Large intestine (tissue), 3 donors: ENCODE measurements at regions not wholly inside any gene's neighbourhood (a gene's known extent, or its start where the extent isn't known, plus 50 kb on each side); places are given as distances from the start of the nearest gene placed in this dataset.
"Not testable (repeated sequence)": the region's sequence is repeated elsewhere in the genome, so short reads cannot be mapped to it uniquely, and the experiment has no call there.

ENCODE experiments used
- DNase-seq, 2 donors: peaks; one replicate each; pipeline versions ENCODE4 v3.0.0 to v3.0.0-alpha.2; 2013
- H3K27ac ChIP-seq: one replicate; pipeline ENCODE4 v1.5.1; 2013; ENCODE audit warnings: low read length
- H3K27me3 ChIP-seq: 2 replicates; pipeline ENCODE4 v1.6.1; 2013; ENCODE audit warnings: low read length; ENCODE audit not compliant: control insufficient read depth, insufficient read depth
- H3K36me3 ChIP-seq: 2 replicates; pipeline ENCODE4 v1.6.1; 2013; ENCODE audit warnings: low read length; ENCODE audit not compliant: control insufficient read depth, insufficient read depth
- H3K4me1 ChIP-seq: one replicate; pipeline ENCODE4 v1.6.1; 2013; ENCODE audit warnings: low read length; ENCODE audit not compliant: control insufficient read depth, insufficient read depth
- H3K4me3 ChIP-seq: one replicate; pipeline ENCODE4 v1.5.1; 2013; ENCODE audit warnings: low read length
- H3K9me3 ChIP-seq: one replicate; pipeline ENCODE4 v1.6.1; 2013; ENCODE audit warnings: mild to moderate bottlenecking, low read depth, low read length, moderate library complexity; ENCODE audit not compliant: control insufficient read depth
- WGBS: methylation state at CpG from one replicate; pipeline ENCODE4 v1.1.5; 2013; ENCODE audit warnings: low lambda C conversion rate; ENCODE audit not compliant: insufficient coverage; 5-methylcytosine and 5-hydroxymethylcytosine counted together

- Histone ChIP-seq H3K9me3 (no peaks in the 10 kb centered on the region), H3K4me1 (no peaks in the 10 kb centered on the region), H3K27ac (no peak overlapping the region), H3K4me3 (no peak overlapping the region), H3K36me3 (no peaks in the 10 kb centered on the region), H3K27me3 (no peaks in the 10 kb centered on the region)
- no peak for DNase-seq
- WGBS: 100% methylated on average over 1 of the region's 2 CpGs
Measured at GRCh38 chr10:20659225-20659624, 237.9 kb downstream of the NEBL start.

- Histone ChIP-seq H3K4me1 (no peaks in the 10 kb centered on the region), H3K9me3 (no peaks in the 10 kb centered on the region), H3K36me3 (no peaks in the 10 kb centered on the region), H3K4me3 (no peak overlapping the region), H3K27me3 (no peaks in the 10 kb centered on the region), H3K27ac (no peak overlapping the region)
- WGBS: 94% methylated on average over 2 of the region's 4 CpGs
- DNase-seq: no peak
Measured at GRCh38 chr10:20658158-20658557, 239.0 kb downstream of the NEBL start.

- Histone ChIP-seq H3K27ac (no peak overlapping the region), H3K9me3 (no peaks in the 10 kb centered on the region), H3K36me3 (no peaks in the 10 kb centered on the region), H3K4me1 (no peaks in the 10 kb centered on the region), H3K27me3 (no peaks in the 10 kb centered on the region), H3K4me3 (no peak overlapping the region)
- 100% methylated on average over 1 of the region's 3 CpGs for WGBS
- DNase-seq: no peak
Measured at GRCh38 chr10:20656886-20657285, 240.2 kb downstream of the NEBL start.

GRCh38 chr10:20652424-20652823 is 244.7 kb downstream of the NEBL start:
- H3K4me1 ChIP-seq, H3K36me3 ChIP-seq, H3K27ac ChIP-seq, H3K4me3 ChIP-seq, H3K27me3 ChIP-seq, DNase-seq, H3K9me3 ChIP-seq: not testable (repeated sequence)
- no CpG with 5 or more reads among the region's 5 CpGs for WGBS

- Histone ChIP-seq H3K27me3 (no peaks in the 10 kb centered on the region), H3K27ac (no peak overlapping the region), H3K36me3 (no peaks in the 10 kb centered on the region), H3K9me3 (no peaks in the 10 kb centered on the region), H3K4me1 (no peaks in the 10 kb centered on the region), H3K4me3 (no peak overlapping the region)
- WGBS: 100% methylated on average over 1 of the region's 2 CpGs
- DNase-seq: no peak
Measured at GRCh38 chr10:20648263-20648874, 248.7 kb downstream of the NEBL start.

- Histone ChIP-seq H3K27ac (no peak overlapping the region), H3K4me3 (no peak overlapping the region), H3K9me3 (no peaks in the 10 kb centered on the region), H3K27me3 (no peaks in the 10 kb centered on the region), H3K36me3 (no peaks in the 10 kb centered on the region), H3K4me1 (no peaks in the 10 kb centered on the region)
- no peak for DNase-seq
Measured at GRCh38 chr10:20647756-20648155, 249.4 kb downstream of the NEBL start.

GRCh38 chr10:20644421-20644820 is 252.7 kb downstream of the NEBL start:
- H3K4me1 ChIP-seq: no peaks in the 10 kb centered on the region
- 96% methylated on average over 4 of the region's 8 CpGs for WGBS
- H3K9me3 ChIP-seq: no peaks in the 10 kb centered on the region
- no peak overlapping the region for H3K4me3 ChIP-seq
- DNase-seq: no peak
- H3K36me3 ChIP-seq: no peaks in the 10 kb centered on the region
- no peaks in the 10 kb centered on the region for H3K27me3 ChIP-seq
- no peak overlapping the region for H3K27ac ChIP-seq

- WGBS: no CpG with 5 or more reads among the region's 4 CpGs
- H3K4me1 ChIP-seq: no peaks in the 10 kb centered on the region
Measured at GRCh38 chr10:20641605-20642004, 255.5 kb downstream of the NEBL start.

GRCh38 chr10:20635570-20635969 is 261.5 kb downstream of the NEBL start:
- H3K27me3 ChIP-seq: no peaks in the 10 kb centered on the region
- no peak overlapping the region for H3K4me3 ChIP-seq
- no peak for DNase-seq
- no peak overlapping the region for H3K27ac ChIP-seq
- no peaks in the 10 kb centered on the region for H3K36me3 ChIP-seq
- no peaks in the 10 kb centered on the region for H3K9me3 ChIP-seq
- H3K4me1 ChIP-seq: no peaks in the 10 kb centered on the region

More at GRCh38 chr10:20641605-20642004, 255.5 kb downstream of the NEBL start:
- H3K9me3 ChIP-seq: no peaks in the 10 kb centered on the region
- no peak for DNase-seq
- H3K4me3 ChIP-seq: no peak overlapping the region
- no peaks in the 10 kb centered on the region for H3K36me3 ChIP-seq
- no peak overlapping the region for H3K27ac ChIP-seq
- no peaks in the 10 kb centered on the region for H3K27me3 ChIP-seq

- DNase-seq: no peak
- no peak overlapping the region for H3K27ac ChIP-seq
- H3K27me3 ChIP-seq: no peaks in the 10 kb centered on the region
- no peaks in the 10 kb centered on the region for H3K9me3 ChIP-seq
- no peak overlapping the region for H3K4me3 ChIP-seq
- 83% methylated on average over 2 of the region's 4 CpGs for WGBS
- H3K4me1 ChIP-seq: no peaks in the 10 kb centered on the region
- no peaks in the 10 kb centered on the region for H3K36me3 ChIP-seq
Measured at GRCh38 chr10:20634839-20635238, 262.3 kb downstream of the NEBL start.

- Histone ChIP-seq H3K27me3 (no peaks in the 10 kb centered on the region), H3K4me1 (no peaks in the 10 kb centered on the region), H3K36me3 (no peaks in the 10 kb centered on the region), H3K4me3 (no peak overlapping the region), H3K9me3 (no peaks in the 10 kb centered on the region), H3K27ac (no peak overlapping the region)
- no peak for DNase-seq
- 97% methylated on average over 4 of the region's 4 CpGs for WGBS
Measured at GRCh38 chr10:20633714-20634113, 263.4 kb downstream of the NEBL start.
